ENCODE measurements at regions not wholly inside any gene's neighbourhood (a gene's known extent, or its start where the extent isn't known, plus 50 kb on each side); places are given as distances from the start of the nearest gene placed in this dataset.

DNA sequence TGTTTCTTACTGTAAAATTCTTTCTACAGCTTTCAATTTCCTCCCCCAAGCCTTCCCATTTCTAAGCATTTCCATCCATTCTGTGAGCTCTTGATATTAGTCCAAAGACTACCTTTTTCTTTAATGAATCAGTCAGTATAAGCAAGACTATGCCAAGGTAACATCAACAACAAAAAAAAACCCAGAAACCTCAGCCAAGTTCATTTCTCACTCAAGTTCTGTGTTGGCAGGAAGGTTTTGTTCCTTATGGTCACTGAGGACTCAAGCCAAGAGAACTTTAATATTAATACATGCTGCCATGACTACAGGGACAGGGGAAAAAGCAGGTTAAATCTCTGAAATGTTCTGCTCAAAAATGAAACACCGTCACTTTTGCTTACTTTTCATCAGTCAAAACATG, 621.2 kb upstream of the NRP1 start:
- no peak overlapping the region for H3K4me3 ChIP-seq (IDR thresholded peaks at IDR 0.05; ENCODE audit: insufficient read depth, low read depth, low read length)
- H2AFZ ChIP-seq (ENCODE audit: low read depth): no peak overlapping the region
- no peaks in the 10 kb centered on the region for H3K36me3 ChIP-seq (ENCODE audit: insufficient read depth)
- H3K4me1 ChIP-seq (ENCODE audit: low read depth, poor library complexity, severe bottlenecking): no peaks in the 10 kb centered on the region
- no peak overlapping the region for H3K27ac ChIP-seq
- no peaks in the 10 kb centered on the region for H3K27me3 ChIP-seq (ENCODE audit: insufficient read depth, low read depth)
- H4K20me1 ChIP-seq (ENCODE audit: insufficient read depth): no peaks in the 10 kb centered on the region
- no peak overlapping the region for H3K9ac ChIP-seq
- no peaks in the 10 kb centered on the region for H3K79me2 ChIP-seq (ENCODE audit: insufficient read depth, low read depth)
- TF ChIP-seq, protein P1, sequence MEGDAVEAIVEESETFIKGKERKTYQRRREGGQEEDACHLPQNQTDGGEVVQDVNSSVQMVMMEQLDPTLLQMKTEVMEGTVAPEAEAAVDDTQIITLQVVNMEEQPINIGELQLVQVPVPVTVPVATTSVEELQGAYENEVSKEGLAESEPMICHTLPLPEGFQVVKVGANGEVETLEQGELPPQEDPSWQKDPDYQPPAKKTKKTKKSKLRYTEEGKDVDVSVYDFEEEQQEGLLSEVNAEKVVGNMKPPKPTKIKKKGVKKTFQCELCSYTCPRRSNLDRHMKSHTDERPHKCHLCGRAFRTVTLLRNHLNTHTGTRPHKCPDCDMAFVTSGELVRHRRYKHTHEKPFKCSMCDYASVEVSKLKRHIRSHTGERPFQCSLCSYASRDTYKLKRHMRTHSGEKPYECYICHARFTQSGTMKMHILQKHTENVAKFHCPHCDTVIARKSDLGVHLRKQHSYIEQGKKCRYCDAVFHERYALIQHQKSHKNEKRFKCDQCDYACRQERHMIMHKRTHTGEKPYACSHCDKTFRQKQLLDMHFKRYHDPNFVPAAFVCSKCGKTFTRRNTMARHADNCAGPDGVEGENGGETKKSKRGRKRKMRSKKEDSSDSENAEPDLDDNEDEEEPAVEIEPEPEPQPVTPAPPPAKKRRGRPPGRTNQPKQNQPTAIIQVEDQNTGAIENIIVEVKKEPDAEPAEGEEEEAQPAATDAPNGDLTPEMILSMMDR (conservative IDR thresholded peaks at IDR 0.05; ENCODE audit: low read depth, low read length): no peak
- no peak overlapping the region for H3K4me2 ChIP-seq

- H3K4me3 ChIP-seq (IDR thresholded peaks at IDR 0.05; ENCODE audit: insufficient read depth, low read depth, low read length): no peak overlapping the region
These were observed 618.4 kb upstream of the NRP1 start for GRCh38 chr10:33952692-33953360.

DNA sequence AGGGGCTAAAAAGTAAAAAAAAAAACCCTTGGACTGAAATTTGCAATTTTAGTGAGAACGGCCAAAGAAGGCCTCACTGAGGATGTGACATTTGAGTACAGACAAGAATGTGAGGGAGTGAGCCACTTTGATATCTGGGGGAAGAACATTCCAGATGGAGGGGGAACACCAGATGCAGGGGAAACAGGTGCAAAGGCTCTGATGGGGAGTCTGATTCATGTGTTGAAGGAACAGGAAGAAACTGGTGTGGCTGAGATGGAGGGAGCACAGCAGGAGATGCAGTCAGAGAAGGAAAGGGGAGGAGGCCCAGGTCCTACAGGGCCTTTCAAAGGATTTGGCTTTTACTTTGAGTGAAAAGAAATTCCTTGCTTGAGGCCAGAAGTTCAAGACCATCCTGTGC, 615.7 kb upstream of the NRP1 start:
- H3K79me2 ChIP-seq (ENCODE audit: insufficient read depth, low read depth): no peaks in the 10 kb centered on the region
- no peaks in the 10 kb centered on the region for H3K36me3 ChIP-seq (ENCODE audit: insufficient read depth)
- no peak overlapping the region for H3K27ac ChIP-seq
- H4K20me1 ChIP-seq (ENCODE audit: insufficient read depth): no peaks in the 10 kb centered on the region
- no peak overlapping the region for H2AFZ ChIP-seq (ENCODE audit: low read depth)
- H3K4me3 ChIP-seq (IDR thresholded peaks at IDR 0.05; ENCODE audit: insufficient read depth, low read depth, low read length): no peak overlapping the region
- H3K27me3 ChIP-seq (ENCODE audit: insufficient read depth, low read depth): no peaks in the 10 kb centered on the region
- no peaks in the 10 kb centered on the region for H3K4me1 ChIP-seq (ENCODE audit: low read depth, poor library complexity, severe bottlenecking)
- no peak overlapping the region for H3K4me2 ChIP-seq
- H3K9ac ChIP-seq: no peak overlapping the region
- TF ChIP-seq, protein P1 (conservative IDR thresholded peaks at IDR 0.05; ENCODE audit: low read depth, low read length): no peak

More at GRCh38 chr10:33952692-33953360, 618.4 kb upstream of the NRP1 start:
- Histone ChIP-seq H3K36me3 (ENCODE audit: insufficient read depth) (no peaks in the 10 kb centered on the region), H3K27me3 (ENCODE audit: insufficient read depth, low read depth) (no peaks in the 10 kb centered on the region), H3K4me2 (no peak overlapping the region), H3K79me2 (ENCODE audit: insufficient read depth, low read depth) (no peaks in the 10 kb centered on the region), H3K27ac (no peak overlapping the region), H2AFZ (ENCODE audit: low read depth) (no peak overlapping the region), H3K4me1 (ENCODE audit: low read depth, poor library complexity, severe bottlenecking) (no peaks in the 10 kb centered on the region), H3K9ac (no peak overlapping the region), H4K20me1 (ENCODE audit: insufficient read depth) (no peaks in the 10 kb centered on the region)
- TF ChIP-seq, protein P1 (conservative IDR thresholded peaks at IDR 0.05; ENCODE audit: low read depth, low read length): no peak

- no peak overlapping the region for H3K4me3 ChIP-seq (IDR thresholded peaks at IDR 0.05; ENCODE audit: insufficient read depth, low read depth, low read length)
- H3K27ac ChIP-seq: no peak overlapping the region
- H3K4me2 ChIP-seq: no peak overlapping the region
- no peaks in the 10 kb centered on the region for H3K4me1 ChIP-seq (ENCODE audit: low read depth, poor library complexity, severe bottlenecking)
- H3K79me2 ChIP-seq (ENCODE audit: insufficient read depth, low read depth): no peaks in the 10 kb centered on the region
- H3K36me3 ChIP-seq (ENCODE audit: insufficient read depth): no peaks in the 10 kb centered on the region
- no peaks in the 10 kb centered on the region for H3K27me3 ChIP-seq (ENCODE audit: insufficient read depth, low read depth)
- H3K9ac ChIP-seq: no peak overlapping the region
- no peaks in the 10 kb centered on the region for H4K20me1 ChIP-seq (ENCODE audit: insufficient read depth)
- TF ChIP-seq, protein P1 (conservative IDR thresholded peaks at IDR 0.05; ENCODE audit: low read depth, low read length): no peak
- H2AFZ ChIP-seq (ENCODE audit: low read depth): no peak overlapping the region
These were observed 613.1 kb upstream of the NRP1 start for GRCh38 chr10:33947544-33947943.

Data from KMS-11 (cell line).